ENCODE measurements at regions not wholly inside any gene's neighbourhood (a gene's known extent, or its start where the extent isn't known, plus 50 kb on each side); places are given as distances from the start of the nearest gene placed in this dataset.

- H3K27ac ChIP-seq, result peak overlapping the region; percentile 12
- H3K79me2 ChIP-seq, result no peaks in the 10 kb centered on the region
- no peaks in the 10 kb centered on the region for H3K36me3 ChIP-seq (replicated peaks; ENCODE audit: insufficient read depth, low read depth)
- H3K4me1 ChIP-seq (ENCODE audit: insufficient read depth), result peaks cover 14% of the 10 kb centered on the region
- H3K9me3 ChIP-seq (ENCODE audit: low read depth), result no peaks in the 10 kb centered on the region
- no peaks in the 10 kb centered on the region for H3K27me3 ChIP-seq
- no peaks in the 10 kb centered on the region for H3K9me2 ChIP-seq (replicated peaks; ENCODE audit: insufficient read depth)
- H4K20me1 ChIP-seq (ENCODE audit: insufficient read depth, poor library complexity, severe bottlenecking), result no peaks in the 10 kb centered on the region
- TF ChIP-seq EZH2 (IDR thresholded peaks at IDR 0.05; ENCODE audit: borderline replicate concordance) (no peak), EZH2phosphoT487 (IDR thresholded peaks at IDR 0.05; ENCODE audit: low read depth, severe bottlenecking, unreplicated experiment) (no peak), CTCF (IDR thresholded peaks at IDR 0.05; ENCODE audit: poor library complexity) (no peak)
- H3K4me3 ChIP-seq, result no peak overlapping the region
- DNase-seq (ENCODE audit: low spot score), result no peak
- H2AFZ ChIP-seq, result no peak overlapping the region
- no peak overlapping the region for H3K4me2 ChIP-seq
- 63% methylated on average over 4 of the region's 4 CpGs for WGBS (ENCODE audit: low lambda C conversion rate, missing lambda C conversion rate)
Measured at GRCh38 chr6:91298543-91299145, 711.8 kb upstream of the MAP3K7 start.

- no peak overlapping the region for H3K4me2 ChIP-seq
- H3K4me3 ChIP-seq, result no peak overlapping the region
- H3K79me2 ChIP-seq, result no peaks in the 10 kb centered on the region
- H3K9me3 ChIP-seq (ENCODE audit: low read depth), result no peaks in the 10 kb centered on the region
- no peaks in the 10 kb centered on the region for H3K4me1 ChIP-seq (ENCODE audit: insufficient read depth)
- no peak for DNase-seq (ENCODE audit: low spot score)
- H3K36me3 ChIP-seq (replicated peaks; ENCODE audit: insufficient read depth, low read depth), result no peaks in the 10 kb centered on the region
- TF ChIP-seq EZH2 (IDR thresholded peaks at IDR 0.05; ENCODE audit: borderline replicate concordance), result no peak
- no peak for TF ChIP-seq CTCF (IDR thresholded peaks at IDR 0.05; ENCODE audit: poor library complexity)
- TF ChIP-seq EZH2phosphoT487 (IDR thresholded peaks at IDR 0.05; ENCODE audit: low read depth, severe bottlenecking, unreplicated experiment), result no peak
- no peak overlapping the region for H3K27ac ChIP-seq
- H3K27me3 ChIP-seq, result no peaks in the 10 kb centered on the region
- H3K9me2 ChIP-seq (replicated peaks; ENCODE audit: insufficient read depth), result no peaks in the 10 kb centered on the region
- H2AFZ ChIP-seq, result no peak overlapping the region
- no peaks in the 10 kb centered on the region for H4K20me1 ChIP-seq (ENCODE audit: insufficient read depth, poor library complexity, severe bottlenecking)
Measured at GRCh38 chr6:91293395-91293794, 706.5 kb upstream of the MAP3K7 start.

- Histone ChIP-seq H3K9me3 (ENCODE audit: low read depth) (no peaks in the 10 kb centered on the region), H3K27ac (no peak overlapping the region), H3K4me2 (no peak overlapping the region), H3K36me3 (replicated peaks; ENCODE audit: insufficient read depth, low read depth) (no peaks in the 10 kb centered on the region), H3K4me1 (ENCODE audit: insufficient read depth) (no peaks in the 10 kb centered on the region), H3K9me2 (replicated peaks; ENCODE audit: insufficient read depth) (no peaks in the 10 kb centered on the region), H4K20me1 (ENCODE audit: insufficient read depth, poor library complexity, severe bottlenecking) (no peaks in the 10 kb centered on the region), H3K27me3 (no peaks in the 10 kb centered on the region), H3K4me3 (no peak overlapping the region), H3K79me2 (no peaks in the 10 kb centered on the region), H2AFZ (no peak overlapping the region)
- DNase-seq (ENCODE audit: low spot score), result no peak
- 64% methylated on average over 4 of the region's 4 CpGs for WGBS (ENCODE audit: low lambda C conversion rate, missing lambda C conversion rate)
- no peak for TF ChIP-seq CTCF (IDR thresholded peaks at IDR 0.05; ENCODE audit: poor library complexity)
Measured at GRCh38 chr6:91291071-91291470, 704.2 kb upstream of the MAP3K7 start.

- no peak for DNase-seq (ENCODE audit: low spot score)
- no peak overlapping the region for H3K4me3 ChIP-seq
- H3K4me2 ChIP-seq, result no peak overlapping the region
- H3K79me2 ChIP-seq, result no peaks in the 10 kb centered on the region
- 80% methylated on average over 2 of the region's 2 CpGs for WGBS (ENCODE audit: low lambda C conversion rate, missing lambda C conversion rate)
- H2AFZ ChIP-seq, result no peak overlapping the region
- no peaks in the 10 kb centered on the region for H3K36me3 ChIP-seq (replicated peaks; ENCODE audit: insufficient read depth, low read depth)
- H3K27ac ChIP-seq, result no peak overlapping the region
- no peaks in the 10 kb centered on the region for H3K9me3 ChIP-seq (ENCODE audit: low read depth)
- no peaks in the 10 kb centered on the region for H3K27me3 ChIP-seq
- H3K9me2 ChIP-seq (replicated peaks; ENCODE audit: insufficient read depth), result no peaks in the 10 kb centered on the region
- H4K20me1 ChIP-seq (ENCODE audit: insufficient read depth, poor library complexity, severe bottlenecking), result no peaks in the 10 kb centered on the region
- TF ChIP-seq EZH2 (IDR thresholded peaks at IDR 0.05; ENCODE audit: borderline replicate concordance), result no peak
- no peak for TF ChIP-seq EZH2phosphoT487 (IDR thresholded peaks at IDR 0.05; ENCODE audit: low read depth, severe bottlenecking, unreplicated experiment)
- no peak for TF ChIP-seq CTCF (IDR thresholded peaks at IDR 0.05; ENCODE audit: poor library complexity)
- no peaks in the 10 kb centered on the region for H3K4me1 ChIP-seq (ENCODE audit: insufficient read depth)
Measured at GRCh38 chr6:91288741-91289140, 701.9 kb upstream of the MAP3K7 start.

Data from hepatocyte (in vitro differentiated cells).